Heart left ventricle (tissue), 13 donors: ENCODE measurements at regions not wholly inside any gene's neighbourhood (a gene's known extent, or its start where the extent isn't known, plus 50 kb on each side); places are given as distances from the start of the nearest gene placed in this dataset.

Source experiments
- POLR2A ChIP-seq, 2 donors: fragments of 450-650 bp; IDR thresholded peaks; one replicate each; pipeline ENCODE4 v1.6.1; 2017; ENCODE audit warnings: antibody characterized with exemption in 2 of 2, mild to moderate bottlenecking in 2 of 2, moderate library complexity in 2 of 2
- TF ChIP-seq, protein P1 (sequence below), 12 donors: fragments of 200-600 bp; sonication (generic) in 4 of 12; IDR thresholded peaks; one replicate each; pipeline versions ENCODE4 v1.5.0 to v1.8.0; 2018 to 2022; ENCODE audit warnings: antibody characterized with exemption in 12 of 12, mild to moderate bottlenecking in 5 of 12
- donor health status: ischemic (EF 13 %, LVEDD 7.1; RV severe dilation, severe dysfunction).
- donor health status: DM: no; HTN: yes; CAD: no.
- donor health status: DM: no; HTN: no; CAD: no.
- donor health status: ischemic (EF 25% LVEDD 6.9; RV normal size, moderate dysfunction).
- donor health status: ischemic (EF 25% LVEDD 5.7; RV mildly dilated, moderate dysfunction).
- donor health status: ischemic (EF 35%, LVEDD 5.7; RV mildly dilated, moderate dysfunction).
- donor health status: nonischemic (EF 11% LVEDD 7.7; RV severe dilation, severe dysfunction).
- donor health status: DM: yes; HTN: yes; CAD: no.
- donor health status: PGD.
- donor health status: ischemic (EF 29% LVEDD 5.4; RV normal size, mild dysfunction).
- donor health status: nonischemic (EF 23%, LVEDD 6.1; RV moderate dilation, normal function).

DNA sequence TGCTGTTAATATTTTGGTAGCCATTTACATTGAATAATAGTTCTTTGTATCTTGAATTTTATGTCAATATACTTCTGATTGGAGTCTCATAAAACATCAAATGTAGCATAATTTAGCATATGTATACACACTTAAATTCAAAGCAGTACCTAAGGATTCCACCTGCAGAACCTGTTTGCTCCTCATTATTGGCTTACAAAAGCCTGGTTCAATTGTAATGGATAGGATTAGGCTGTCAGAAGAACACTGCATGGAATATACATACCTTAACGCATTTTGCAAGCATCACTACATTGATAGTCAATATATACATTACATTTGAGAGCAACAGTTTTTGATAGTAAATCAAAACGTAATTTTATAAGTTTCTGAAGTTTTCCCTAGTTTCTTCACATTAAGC is 711.3 kb upstream of the COX7C start:
- TF ChIP-seq, protein P1, sequence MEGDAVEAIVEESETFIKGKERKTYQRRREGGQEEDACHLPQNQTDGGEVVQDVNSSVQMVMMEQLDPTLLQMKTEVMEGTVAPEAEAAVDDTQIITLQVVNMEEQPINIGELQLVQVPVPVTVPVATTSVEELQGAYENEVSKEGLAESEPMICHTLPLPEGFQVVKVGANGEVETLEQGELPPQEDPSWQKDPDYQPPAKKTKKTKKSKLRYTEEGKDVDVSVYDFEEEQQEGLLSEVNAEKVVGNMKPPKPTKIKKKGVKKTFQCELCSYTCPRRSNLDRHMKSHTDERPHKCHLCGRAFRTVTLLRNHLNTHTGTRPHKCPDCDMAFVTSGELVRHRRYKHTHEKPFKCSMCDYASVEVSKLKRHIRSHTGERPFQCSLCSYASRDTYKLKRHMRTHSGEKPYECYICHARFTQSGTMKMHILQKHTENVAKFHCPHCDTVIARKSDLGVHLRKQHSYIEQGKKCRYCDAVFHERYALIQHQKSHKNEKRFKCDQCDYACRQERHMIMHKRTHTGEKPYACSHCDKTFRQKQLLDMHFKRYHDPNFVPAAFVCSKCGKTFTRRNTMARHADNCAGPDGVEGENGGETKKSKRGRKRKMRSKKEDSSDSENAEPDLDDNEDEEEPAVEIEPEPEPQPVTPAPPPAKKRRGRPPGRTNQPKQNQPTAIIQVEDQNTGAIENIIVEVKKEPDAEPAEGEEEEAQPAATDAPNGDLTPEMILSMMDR (IDR thresholded peaks at IDR 0.05) = no peak
- TF ChIP-seq POLR2A (IDR thresholded peaks at IDR 0.05) = no peak
